Cardiac muscle cell (in vitro differentiated cells and primary cell): ENCODE measurements at regions not wholly inside any gene's neighbourhood (a gene's known extent, or its start where the extent isn't known, plus 50 kb on each side); places are given as distances from the start of the nearest gene placed in this dataset.

ENCODE experiments used
- DNase-seq, 2 donors: peaks; one replicate each; pipeline versions ENCODE4 v3.0.0 to v3.0.0-alpha.2; 2010 to 2017; ENCODE audit warnings: low read depth in 1 of 2, low spot score in 1 of 2
- H3K27ac ChIP-seq: fragments of 200-600 bp; sonication (generic); 2 replicates; pipeline ENCODE4 v1.5.1; 2016
- H3K27me3 ChIP-seq: fragments of 200-600 bp; sonication (generic); 2 replicates; pipeline ENCODE4 v1.6.0; 2016; ENCODE audit warnings: control low read depth
- H3K36me3 ChIP-seq: fragments of 200-600 bp; sonication (generic); 2 replicates; pipeline ENCODE4 v1.5.1; 2016; ENCODE audit warnings: control low read depth
- H3K4me1 ChIP-seq: fragments of 200-600 bp; sonication (generic); 2 replicates; pipeline ENCODE4 v1.8.1; 2017; ENCODE audit warnings: low read depth, mild to moderate bottlenecking, mixed run types
- H3K4me3 ChIP-seq: fragments of 200-600 bp; sonication (generic); 2 replicates; pipeline ENCODE4 v1.5.1; 2016; ENCODE audit warnings: mild to moderate bottlenecking
- H3K9me3 ChIP-seq: fragments of 200-600 bp; sonication (generic); 2 replicates; pipeline ENCODE4 v1.5.1; 2017; ENCODE audit warnings: low read depth, mild to moderate bottlenecking, control low read depth
- TF ChIP-seq, protein P1 (sequence below): IDR thresholded peaks from 2 replicates; pipeline ENCODE4 v1.5.1; 2012; ENCODE audit warnings: low read depth, mild to moderate bottlenecking, low read length

- Histone ChIP-seq H3K4me3 (no peak overlapping the region), H3K36me3 (no peaks in the 10 kb centered on the region), H3K4me1 (no peaks in the 10 kb centered on the region), H3K9me3 (no peaks in the 10 kb centered on the region), H3K27ac (no peak overlapping the region), H3K27me3 (no peaks in the 10 kb centered on the region)
- TF ChIP-seq, protein P1, sequence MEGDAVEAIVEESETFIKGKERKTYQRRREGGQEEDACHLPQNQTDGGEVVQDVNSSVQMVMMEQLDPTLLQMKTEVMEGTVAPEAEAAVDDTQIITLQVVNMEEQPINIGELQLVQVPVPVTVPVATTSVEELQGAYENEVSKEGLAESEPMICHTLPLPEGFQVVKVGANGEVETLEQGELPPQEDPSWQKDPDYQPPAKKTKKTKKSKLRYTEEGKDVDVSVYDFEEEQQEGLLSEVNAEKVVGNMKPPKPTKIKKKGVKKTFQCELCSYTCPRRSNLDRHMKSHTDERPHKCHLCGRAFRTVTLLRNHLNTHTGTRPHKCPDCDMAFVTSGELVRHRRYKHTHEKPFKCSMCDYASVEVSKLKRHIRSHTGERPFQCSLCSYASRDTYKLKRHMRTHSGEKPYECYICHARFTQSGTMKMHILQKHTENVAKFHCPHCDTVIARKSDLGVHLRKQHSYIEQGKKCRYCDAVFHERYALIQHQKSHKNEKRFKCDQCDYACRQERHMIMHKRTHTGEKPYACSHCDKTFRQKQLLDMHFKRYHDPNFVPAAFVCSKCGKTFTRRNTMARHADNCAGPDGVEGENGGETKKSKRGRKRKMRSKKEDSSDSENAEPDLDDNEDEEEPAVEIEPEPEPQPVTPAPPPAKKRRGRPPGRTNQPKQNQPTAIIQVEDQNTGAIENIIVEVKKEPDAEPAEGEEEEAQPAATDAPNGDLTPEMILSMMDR = no peak
- no peak for DNase-seq
Observed at GRCh38 chr13:70714993-70715392, 606.7 kb upstream of the KLHL1 start.

DNA sequence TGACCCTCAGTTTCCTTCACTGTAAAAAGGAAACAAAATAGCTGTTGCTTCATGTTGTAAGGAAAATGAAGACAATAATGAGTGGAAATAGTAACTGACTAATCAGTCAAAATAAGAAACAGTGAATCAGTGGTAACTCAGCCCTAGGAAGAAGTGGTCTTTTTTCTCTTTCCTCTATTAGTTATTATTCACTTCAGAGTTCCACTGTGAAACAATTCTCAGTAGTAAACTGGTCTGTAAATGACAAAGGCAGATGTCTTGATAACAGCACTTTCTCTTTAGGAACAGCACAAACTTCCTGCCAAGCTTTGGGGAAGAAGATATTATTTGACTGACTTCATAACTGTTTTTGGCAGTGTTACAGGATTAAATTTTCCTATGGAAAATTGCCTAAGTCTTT, 600.5 kb upstream of the KLHL1 start:
- Histone ChIP-seq H3K9me3 (no peaks in the 10 kb centered on the region), H3K27me3 (no peaks in the 10 kb centered on the region), H3K27ac (no peak overlapping the region), H3K4me3 (no peak overlapping the region), H3K4me1 (no peaks in the 10 kb centered on the region), H3K36me3 (no peaks in the 10 kb centered on the region)
- no peak for DNase-seq
- TF ChIP-seq, protein P1 = no peak

DNA sequence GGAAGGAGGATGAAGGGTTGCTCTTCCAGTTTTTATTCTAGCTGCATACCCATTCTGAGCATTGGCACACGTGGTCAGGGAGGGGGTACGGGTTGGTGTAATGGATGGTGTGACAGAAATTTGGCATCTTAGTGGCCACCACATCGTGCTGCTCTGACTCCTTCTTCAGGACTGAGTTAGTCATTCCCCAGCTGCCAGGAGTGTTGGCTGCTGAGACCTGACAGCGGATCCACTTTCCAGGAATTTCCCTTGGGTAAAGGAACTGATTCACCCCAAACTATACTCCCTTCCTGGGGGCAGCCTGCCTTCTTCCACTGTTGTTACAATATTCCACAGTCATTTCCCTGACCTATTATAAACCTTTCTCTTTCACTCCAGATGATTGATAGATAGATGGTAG, 595.5 kb upstream of the KLHL1 start:
- TF ChIP-seq, protein P1 = no peak
- no peak for DNase-seq
- H3K27me3 ChIP-seq = no peaks in the 10 kb centered on the region
- no peak overlapping the region for H3K4me3 ChIP-seq
- no peak overlapping the region for H3K27ac ChIP-seq
- H3K9me3 ChIP-seq = no peaks in the 10 kb centered on the region
- no peaks in the 10 kb centered on the region for H3K36me3 ChIP-seq
- H3K4me1 ChIP-seq = no peaks in the 10 kb centered on the region

- H3K27ac ChIP-seq = no peak overlapping the region
- no peaks in the 10 kb centered on the region for H3K36me3 ChIP-seq
- no peaks in the 10 kb centered on the region for H3K27me3 ChIP-seq
- no peak overlapping the region for H3K4me3 ChIP-seq
- TF ChIP-seq, protein P1 = no peak
- DNase-seq = no peak
- no peaks in the 10 kb centered on the region for H3K4me1 ChIP-seq
- H3K9me3 ChIP-seq = no peaks in the 10 kb centered on the region
Observed at GRCh38 chr13:70694996-70695715, 586.9 kb upstream of the KLHL1 start.

GRCh38 chr13:70668983-70669382, 560.7 kb upstream of the KLHL1 start:
- Histone ChIP-seq H3K9me3 (no peaks in the 10 kb centered on the region), H3K4me1 (no peaks in the 10 kb centered on the region), H3K27me3 (no peaks in the 10 kb centered on the region), H3K36me3 (no peaks in the 10 kb centered on the region), H3K27ac (no peak overlapping the region), H3K4me3 (no peak overlapping the region)
- TF ChIP-seq, protein P1 = no peak
- no peak for DNase-seq
